Suprapubic skin (tissue), 3 donors: ENCODE measurements at regions not wholly inside any gene's neighbourhood (a gene's known extent, or its start where the extent isn't known, plus 50 kb on each side); places are given as distances from the start of the nearest gene placed in this dataset.

Experiments
- CTCF ChIP-seq, 2 donors: fragments of 200-600 bp in 1 of 2; fragments of 450-650 bp in 1 of 2; sonication (generic) in 1 of 2; IDR thresholded peaks; one replicate each; pipeline ENCODE4 v1.5.1; 2016 to 2019; ENCODE audit warnings: antibody characterized with exemption in 2 of 2, mild to moderate bottlenecking in 1 of 2, moderate library complexity in 1 of 2
- POLR2A ChIP-seq, 2 donors: fragments of 450-650 bp; IDR thresholded peaks; one replicate each; pipeline ENCODE4 v1.6.1; 2017; ENCODE audit warnings: antibody characterized with exemption in 2 of 2, mild to moderate bottlenecking in 2 of 2, moderate library complexity in 2 of 2

- TF ChIP-seq POLR2A (IDR thresholded peaks at IDR 0.05) = no peak
- TF ChIP-seq CTCF (IDR thresholded peaks at IDR 0.05) = no peak
These were observed 147.2 kb downstream of the TSN start for GRCh38 chr2:121902616-121903015.
